Hepatocyte (in vitro differentiated cells): ENCODE measurements at regions not wholly inside any gene's neighbourhood (a gene's known extent, or its start where the extent isn't known, plus 50 kb on each side); places are given as distances from the start of the nearest gene placed in this dataset.

Experiments used
- CTCF ChIP-seq: fragments of 200-600 bp; sonication (generic); IDR thresholded peaks from 2 replicates; pipeline ENCODE4 v1.5.1; 2016; ENCODE audit warnings: antibody characterized with exemption, mild to moderate bottlenecking; ENCODE audit not compliant: poor library complexity
- EZH2 ChIP-seq: fragments of 200-600 bp; sonication (generic); IDR thresholded peaks from 2 replicates; pipeline ENCODE4 v1.6.1; 2016; ENCODE audit warnings: antibody characterized with exemption, mild to moderate bottlenecking, borderline replicate concordance
- EZH2phosphoT487 ChIP-seq: fragments of 200-600 bp; sonication (generic); IDR thresholded peaks from one replicate; pipeline ENCODE4 v1.6.1; 2018; ENCODE audit warnings: antibody characterized with exemption, mild to moderate bottlenecking, low read depth, moderate library complexity; ENCODE audit not compliant: unreplicated experiment, severe bottlenecking

GRCh38 chr14:88940671-88941070 lies 116.2 kb downstream of the TTC8 start:
- TF ChIP-seq CTCF (no peak), EZH2phosphoT487 (no peak), EZH2 (no peak)
